ENCODE measurements at regions not wholly inside any gene's neighbourhood (a gene's known extent, or its start where the extent isn't known, plus 50 kb on each side); places are given as distances from the start of the nearest gene placed in this dataset.

- H3K27ac ChIP-seq (ENCODE audit: insufficient read depth, low read depth, low read length, poor library complexity, severe bottlenecking), result no peak overlapping the region
- H3K36me3 ChIP-seq (ENCODE audit: control insufficient read depth, insufficient read depth, low read length), result no peaks in the 10 kb centered on the region
- 92 to 100% methylated on average over 1 of the region's 1 CpG for WGBS, 2 experiments
- no peak overlapping the region for H3K4me3 ChIP-seq (ENCODE audit: insufficient read depth, low read depth, low read length)
- H3K4me1 ChIP-seq (ENCODE audit: control insufficient read depth, insufficient read depth, low read length), result no peaks in the 10 kb centered on the region
- H3K27me3 ChIP-seq (ENCODE audit: control insufficient read depth, insufficient read depth, low read length, poor library complexity, severe bottlenecking), result no peaks in the 10 kb centered on the region
- no peaks in the 10 kb centered on the region for H3K9me3 ChIP-seq (ENCODE audit: control insufficient read depth, low read length)
Measured at GRCh38 chr18:42582266-42582665, 533.2 kb downstream of the RIT2 start.

GRCh38 chr18:42583283-42583731 is 532.2 kb downstream of the RIT2 start:
- H3K4me1 ChIP-seq (ENCODE audit: control insufficient read depth, insufficient read depth, low read length), result no peaks in the 10 kb centered on the region
- no peaks in the 10 kb centered on the region for H3K36me3 ChIP-seq (ENCODE audit: control insufficient read depth, insufficient read depth, low read length)
- no peaks in the 10 kb centered on the region for H3K9me3 ChIP-seq (ENCODE audit: control insufficient read depth, low read length)
- no peaks in the 10 kb centered on the region for H3K27me3 ChIP-seq (ENCODE audit: control insufficient read depth, insufficient read depth, low read length, poor library complexity, severe bottlenecking)
- 88 to 94% methylated on average over 1 of the region's 1 CpG for WGBS, 2 experiments
- H3K4me3 ChIP-seq (ENCODE audit: insufficient read depth, low read depth, low read length), result no peak overlapping the region
- no peak overlapping the region for H3K27ac ChIP-seq (ENCODE audit: insufficient read depth, low read depth, low read length, poor library complexity, severe bottlenecking)

- no peak overlapping the region for H3K27ac ChIP-seq (ENCODE audit: insufficient read depth, low read depth, low read length, poor library complexity, severe bottlenecking)
- WGBS, 2 experiments, result 70 to 75% methylated on average over 2 of the region's 2 CpGs
- H3K36me3 ChIP-seq (ENCODE audit: control insufficient read depth, insufficient read depth, low read length), result no peaks in the 10 kb centered on the region
- no peaks in the 10 kb centered on the region for H3K9me3 ChIP-seq (ENCODE audit: control insufficient read depth, low read length)
- no peaks in the 10 kb centered on the region for H3K27me3 ChIP-seq (ENCODE audit: control insufficient read depth, insufficient read depth, low read length, poor library complexity, severe bottlenecking)
- no peak overlapping the region for H3K4me3 ChIP-seq (ENCODE audit: insufficient read depth, low read depth, low read length)
- no peaks in the 10 kb centered on the region for H3K4me1 ChIP-seq (ENCODE audit: control insufficient read depth, insufficient read depth, low read length)
Measured at GRCh38 chr18:42586601-42587000, 528.9 kb downstream of the RIT2 start.

- Histone ChIP-seq H3K4me3 (ENCODE audit: insufficient read depth, low read depth, low read length) (no peak overlapping the region), H3K9me3 (ENCODE audit: control insufficient read depth, low read length) (no peaks in the 10 kb centered on the region), H3K4me1 (ENCODE audit: control insufficient read depth, insufficient read depth, low read length) (no peaks in the 10 kb centered on the region), H3K27me3 (ENCODE audit: control insufficient read depth, insufficient read depth, low read length, poor library complexity, severe bottlenecking) (no peaks in the 10 kb centered on the region), H3K36me3 (ENCODE audit: control insufficient read depth, insufficient read depth, low read length) (no peaks in the 10 kb centered on the region), H3K27ac (ENCODE audit: insufficient read depth, low read depth, low read length, poor library complexity, severe bottlenecking) (no peak overlapping the region)
- WGBS, 2 experiments, result 100% methylated on average over 3 of the region's 3 CpGs
Measured at GRCh38 chr18:42588786-42589185, 526.7 kb downstream of the RIT2 start.

GRCh38 chr18:42604820-42605219 is 510.7 kb downstream of the RIT2 start:
- Histone ChIP-seq H3K27me3 (ENCODE audit: control insufficient read depth, insufficient read depth, low read length, poor library complexity, severe bottlenecking) (no peaks in the 10 kb centered on the region), H3K4me3 (ENCODE audit: insufficient read depth, low read depth, low read length) (no peak overlapping the region), H3K36me3 (ENCODE audit: control insufficient read depth, insufficient read depth, low read length) (no peaks in the 10 kb centered on the region), H3K4me1 (ENCODE audit: control insufficient read depth, insufficient read depth, low read length) (no peaks in the 10 kb centered on the region), H3K27ac (ENCODE audit: insufficient read depth, low read depth, low read length, poor library complexity, severe bottlenecking) (no peak overlapping the region), H3K9me3 (ENCODE audit: control insufficient read depth, low read length) (no peaks in the 10 kb centered on the region)

- WGBS, 2 experiments, result 80 to 88% methylated on average over 4 of the region's 4 CpGs
- no peaks in the 10 kb centered on the region for H3K9me3 ChIP-seq (ENCODE audit: control insufficient read depth, low read length)
- no peaks in the 10 kb centered on the region for H3K36me3 ChIP-seq (ENCODE audit: control insufficient read depth, insufficient read depth, low read length)
- no peaks in the 10 kb centered on the region for H3K4me1 ChIP-seq (ENCODE audit: control insufficient read depth, insufficient read depth, low read length)
- no peaks in the 10 kb centered on the region for H3K27me3 ChIP-seq (ENCODE audit: control insufficient read depth, insufficient read depth, low read length, poor library complexity, severe bottlenecking)
- no peak overlapping the region for H3K27ac ChIP-seq (ENCODE audit: insufficient read depth, low read depth, low read length, poor library complexity, severe bottlenecking)
- no peak overlapping the region for H3K4me3 ChIP-seq (ENCODE audit: insufficient read depth, low read depth, low read length)
Measured at GRCh38 chr18:42606886-42607495, 508.5 kb downstream of the RIT2 start.

- Histone ChIP-seq H3K27me3 (ENCODE audit: control insufficient read depth, insufficient read depth, low read length, poor library complexity, severe bottlenecking) (no peaks in the 10 kb centered on the region), H3K9me3 (ENCODE audit: control insufficient read depth, low read length) (no peaks in the 10 kb centered on the region), H3K4me3 (ENCODE audit: insufficient read depth, low read depth, low read length) (no peak overlapping the region), H3K4me1 (ENCODE audit: control insufficient read depth, insufficient read depth, low read length) (no peaks in the 10 kb centered on the region), H3K27ac (ENCODE audit: insufficient read depth, low read depth, low read length, poor library complexity, severe bottlenecking) (no peak overlapping the region), H3K36me3 (ENCODE audit: control insufficient read depth, insufficient read depth, low read length) (no peaks in the 10 kb centered on the region)
- 89 to 100% methylated on average over 1 of the region's 1 CpG for WGBS, 2 experiments
Measured at GRCh38 chr18:42611134-42611533, 504.4 kb downstream of the RIT2 start.

- no peaks in the 10 kb centered on the region for H3K9me3 ChIP-seq (ENCODE audit: control insufficient read depth, low read length)
- no peaks in the 10 kb centered on the region for H3K4me1 ChIP-seq (ENCODE audit: control insufficient read depth, insufficient read depth, low read length)
- H3K27ac ChIP-seq (ENCODE audit: insufficient read depth, low read depth, low read length, poor library complexity, severe bottlenecking), result no peak overlapping the region
- H3K27me3 ChIP-seq (ENCODE audit: control insufficient read depth, insufficient read depth, low read length, poor library complexity, severe bottlenecking), result no peaks in the 10 kb centered on the region
- 95 to 100% methylated on average over 1 of the region's 2 CpGs for WGBS, 2 experiments
- no peak overlapping the region for H3K4me3 ChIP-seq (ENCODE audit: insufficient read depth, low read depth, low read length)
- no peaks in the 10 kb centered on the region for H3K36me3 ChIP-seq (ENCODE audit: control insufficient read depth, insufficient read depth, low read length)
Measured at GRCh38 chr18:42614619-42615293, 500.7 kb downstream of the RIT2 start.

GRCh38 chr18:42617221-42617620 is 498.3 kb downstream of the RIT2 start:
- no peaks in the 10 kb centered on the region for H3K36me3 ChIP-seq (ENCODE audit: control insufficient read depth, insufficient read depth, low read length)
- H3K27ac ChIP-seq (ENCODE audit: insufficient read depth, low read depth, low read length, poor library complexity, severe bottlenecking), result no peak overlapping the region
- H3K4me3 ChIP-seq (ENCODE audit: insufficient read depth, low read depth, low read length), result no peak overlapping the region
- no peaks in the 10 kb centered on the region for H3K4me1 ChIP-seq (ENCODE audit: control insufficient read depth, insufficient read depth, low read length)
- H3K9me3 ChIP-seq (ENCODE audit: control insufficient read depth, low read length), result no peaks in the 10 kb centered on the region
- WGBS, 2 experiments, result 96 to 100% methylated on average over 3 of the region's 3 CpGs
- no peaks in the 10 kb centered on the region for H3K27me3 ChIP-seq (ENCODE audit: control insufficient read depth, insufficient read depth, low read length, poor library complexity, severe bottlenecking)

GRCh38 chr18:42619771-42620170 is 495.7 kb downstream of the RIT2 start:
- H3K9me3 ChIP-seq (ENCODE audit: control insufficient read depth, low read length), result no peaks in the 10 kb centered on the region
- WGBS, 2 experiments, result no CpG with 5 or more reads among the region's 1 CpG
- H3K4me1 ChIP-seq (ENCODE audit: control insufficient read depth, insufficient read depth, low read length), result no peaks in the 10 kb centered on the region
- no peaks in the 10 kb centered on the region for H3K36me3 ChIP-seq (ENCODE audit: control insufficient read depth, insufficient read depth, low read length)
- H3K4me3 ChIP-seq (ENCODE audit: insufficient read depth, low read depth, low read length), result no peak overlapping the region
- H3K27ac ChIP-seq (ENCODE audit: insufficient read depth, low read depth, low read length, poor library complexity, severe bottlenecking), result no peak overlapping the region
- no peaks in the 10 kb centered on the region for H3K27me3 ChIP-seq (ENCODE audit: control insufficient read depth, insufficient read depth, low read length, poor library complexity, severe bottlenecking)
